HUES6 (cell line): ENCODE measurements at regions not wholly inside any gene's neighbourhood (a gene's known extent, or its start where the extent isn't known, plus 50 kb on each side); places are given as distances from the start of the nearest gene placed in this dataset.
"Not testable (repeated sequence)": the region's sequence is repeated elsewhere in the genome, so short reads cannot be mapped to it uniquely, and the experiment has no call there.

Experiments used
- H3K27ac ChIP-seq: 2 replicates; pipeline ENCODE4 v1.7.0; 2013; ENCODE audit warnings: low read depth, mild to moderate bottlenecking, low read length, inconsistent platforms
- H3K27me3 ChIP-seq: 2 replicates; pipeline ENCODE4 v1.6.1; 2013; ENCODE audit warnings: low read length; ENCODE audit not compliant: control insufficient read depth, insufficient read depth
- H3K36me3 ChIP-seq: 2 replicates; pipeline ENCODE4 v1.6.1; 2013; ENCODE audit warnings: low read length; ENCODE audit not compliant: control insufficient read depth, insufficient read depth
- H3K4me1 ChIP-seq: 2 replicates; pipeline ENCODE4 v1.6.1; 2013; ENCODE audit warnings: low read length; ENCODE audit not compliant: control insufficient read depth, insufficient read depth
- H3K4me3 ChIP-seq: 2 replicates; pipeline ENCODE4 v1.5.1; 2013; ENCODE audit warnings: low read depth, low read length
- H3K9ac ChIP-seq: one replicate; pipeline ENCODE4 v1.6.1; 2013; ENCODE audit warnings: mild to moderate bottlenecking, low read length
- H3K9me3 ChIP-seq: 2 replicates; pipeline ENCODE4 v1.6.1; 2013; ENCODE audit warnings: low read depth, low read length; ENCODE audit not compliant: control insufficient read depth, insufficient read depth

DNA sequence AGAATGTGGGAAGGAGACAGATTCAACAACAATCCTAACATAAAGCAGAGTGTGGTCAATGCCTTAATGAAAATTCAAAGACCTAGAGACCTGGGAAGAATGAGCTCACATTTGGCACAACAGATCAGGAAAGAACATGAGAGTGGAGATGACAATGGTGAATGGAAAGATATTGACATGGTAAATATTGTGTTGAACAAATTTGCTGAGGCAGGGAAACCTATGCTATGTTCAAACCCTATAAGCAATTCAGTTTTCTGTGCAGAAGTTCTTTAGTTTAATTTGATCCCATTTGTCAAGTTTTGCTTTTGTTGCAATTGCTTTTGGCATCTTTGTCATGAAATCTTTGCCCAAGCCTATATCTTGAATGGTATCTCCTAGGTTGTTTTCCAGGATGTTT, 199.4 kb upstream of the LRRTM4 start:
- H3K4me1 ChIP-seq: no peaks in the 10 kb centered on the region
- H3K27ac ChIP-seq: no peak overlapping the region
- no peak overlapping the region for H3K4me3 ChIP-seq
- no peak overlapping the region for H3K9ac ChIP-seq
- no peaks in the 10 kb centered on the region for H3K36me3 ChIP-seq
- H3K27me3 ChIP-seq: no peaks in the 10 kb centered on the region
- H3K9me3 ChIP-seq: no peaks in the 10 kb centered on the region

DNA sequence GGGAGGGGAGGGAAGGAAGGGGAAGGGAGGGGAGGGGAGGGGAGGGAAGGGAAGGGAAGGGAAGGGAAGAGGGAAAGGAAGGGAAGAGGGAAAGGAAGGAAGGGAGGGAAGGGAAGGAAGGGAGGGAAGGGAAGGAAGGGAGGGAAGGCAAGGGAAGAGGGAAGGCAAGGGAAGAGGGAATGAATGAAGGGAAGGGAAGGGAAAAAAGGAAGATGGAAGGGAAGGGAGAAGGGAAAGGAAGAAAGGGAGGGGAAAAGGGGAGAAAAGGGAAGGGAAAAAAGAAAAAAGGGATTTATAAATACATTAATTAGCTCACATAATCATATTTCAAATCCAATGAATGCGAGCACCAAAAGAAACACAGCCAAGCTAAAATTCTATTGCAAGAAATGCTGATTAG, 202.9 kb upstream of the LRRTM4 start:
- Histone ChIP-seq H3K4me3 (no peak overlapping the region), H3K36me3 (no peaks in the 10 kb centered on the region), H3K27ac (no peak overlapping the region), H3K9ac (no peak overlapping the region), H3K4me1 (no peaks in the 10 kb centered on the region), H3K9me3 (no peaks in the 10 kb centered on the region), H3K27me3 (no peaks in the 10 kb centered on the region)

DNA sequence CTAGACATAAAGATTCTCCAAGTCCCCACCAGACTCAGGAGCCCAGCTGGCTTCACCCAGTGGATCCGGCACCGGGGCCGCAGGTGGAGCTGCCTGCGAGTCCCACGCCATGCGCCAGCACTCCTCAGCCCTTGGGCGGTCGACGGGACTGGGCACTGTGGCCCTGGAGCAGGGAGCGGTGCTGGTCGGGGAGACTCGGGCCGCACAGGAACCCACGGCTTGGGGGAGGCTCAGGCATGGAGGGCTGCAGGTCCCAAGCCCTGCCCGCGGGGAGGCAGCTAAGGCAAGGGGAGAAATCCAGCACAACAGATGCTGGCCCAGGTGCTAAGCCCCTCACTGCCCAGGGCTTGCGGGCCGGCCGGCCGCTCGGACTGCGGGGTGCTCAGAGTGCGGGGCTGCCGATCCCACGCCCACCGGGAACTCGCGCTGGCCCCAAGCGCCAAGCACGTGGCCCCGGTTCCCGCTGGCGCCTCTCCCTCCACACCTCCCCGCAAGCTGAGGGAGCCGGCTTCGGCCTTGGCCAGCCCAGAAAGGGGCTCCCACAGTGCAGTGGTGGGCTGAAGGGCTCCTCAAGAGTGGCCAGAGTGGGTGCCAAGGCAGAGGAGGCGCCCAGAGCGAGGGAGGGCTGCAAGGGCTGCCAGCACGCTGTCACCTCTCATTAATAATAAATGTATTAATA, 212.6 kb upstream of the LRRTM4 start:
- H3K27me3 ChIP-seq, H3K36me3 ChIP-seq, H3K4me1 ChIP-seq, H3K4me3 ChIP-seq, H3K9ac ChIP-seq, H3K27ac ChIP-seq, H3K9me3 ChIP-seq: not testable (repeated sequence)

DNA sequence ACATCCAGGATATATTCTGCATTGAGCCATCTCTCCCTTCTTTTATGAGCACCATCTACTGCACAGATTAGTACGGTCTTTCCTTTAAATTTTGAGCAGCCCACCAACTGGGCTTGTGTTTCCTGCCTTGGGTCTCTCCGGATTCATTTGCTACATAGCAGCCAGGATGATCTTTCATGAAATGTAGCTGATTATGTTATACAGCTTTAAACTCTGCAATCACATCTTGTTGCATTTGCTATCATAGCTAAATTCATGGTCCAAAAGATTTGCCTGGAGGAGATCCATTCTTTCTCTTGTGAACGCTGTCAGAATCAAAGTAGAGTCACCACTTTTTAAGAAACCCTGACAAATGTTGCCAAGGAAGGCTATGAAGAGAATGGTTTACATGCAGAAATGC, 215.1 kb upstream of the LRRTM4 start:
- H3K9ac ChIP-seq: no peak overlapping the region

DNA sequence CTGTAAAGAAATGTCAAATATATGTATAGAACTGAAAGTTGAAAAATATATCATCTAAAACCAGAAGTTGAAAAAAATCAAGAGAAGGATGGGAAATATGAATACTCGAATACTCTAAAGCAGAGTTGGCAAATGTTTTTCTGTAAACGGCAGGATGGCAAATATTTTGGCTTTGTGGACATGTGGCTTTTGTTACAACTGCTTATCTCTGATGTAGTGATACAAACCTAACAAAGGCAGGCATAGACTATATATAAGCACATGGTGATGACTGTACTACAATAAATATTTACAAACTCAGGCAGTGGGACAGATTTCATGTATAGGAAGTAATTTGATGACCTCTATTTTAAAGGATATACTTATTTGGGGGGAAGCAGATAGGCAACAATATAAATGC, 224.6 kb upstream of the LRRTM4 start:
- Histone ChIP-seq H3K4me3 (no peak overlapping the region), H3K36me3 (no peaks in the 10 kb centered on the region)

More for the DNA sequence above, 215.1 kb upstream of the LRRTM4 start:
- Histone ChIP-seq H3K4me3 (no peak overlapping the region), H3K4me1 (no peaks in the 10 kb centered on the region), H3K36me3 (no peaks in the 10 kb centered on the region), H3K27me3 (no peaks in the 10 kb centered on the region), H3K27ac (no peak overlapping the region), H3K9me3 (no peaks in the 10 kb centered on the region; the same call in 1 of the 2 replicates)

DNA sequence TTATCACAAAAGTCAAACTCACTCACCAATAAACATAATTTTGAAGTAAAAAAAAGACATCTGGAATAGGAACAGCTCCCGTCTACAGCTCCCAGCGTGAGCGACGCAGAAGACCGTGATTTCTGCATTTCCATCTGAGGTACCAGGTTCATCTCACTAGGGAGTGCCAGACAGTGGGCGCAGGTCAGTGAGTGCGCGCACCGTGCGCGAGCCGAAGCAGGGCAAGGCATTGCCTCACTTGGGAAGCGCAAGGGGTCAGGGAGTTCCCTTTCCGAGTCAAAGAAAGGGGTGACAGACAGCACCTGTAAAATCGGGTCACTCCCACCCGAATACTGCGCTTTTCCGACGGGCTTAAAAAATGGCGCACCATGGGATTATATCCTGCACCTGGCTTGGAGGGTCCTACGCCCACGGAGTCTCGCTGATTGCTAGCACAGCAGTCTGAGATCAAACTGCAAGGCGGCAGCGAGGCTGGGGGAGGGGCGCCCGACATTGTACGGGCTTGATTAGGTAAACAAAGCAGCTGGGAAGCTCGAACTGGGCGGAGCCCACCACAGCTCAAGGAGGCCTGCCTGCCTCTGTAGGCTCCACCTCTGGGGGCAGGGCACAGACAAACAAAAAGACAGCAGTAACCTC, 231.7 kb upstream of the LRRTM4 start:
- H3K27me3 ChIP-seq, H3K27ac ChIP-seq, H3K36me3 ChIP-seq, H3K4me1 ChIP-seq, H3K9me3 ChIP-seq: not testable (repeated sequence)
- Histone ChIP-seq H3K9ac (peak overlapping the region; percentile 35), H3K4me3 (peak overlapping the region; percentile 66)

More for the DNA sequence above, 224.6 kb upstream of the LRRTM4 start:
- Histone ChIP-seq H3K9me3 (no peaks in the 10 kb centered on the region), H3K9ac (no peak overlapping the region), H3K27ac (no peak overlapping the region), H3K27me3 (no peaks in the 10 kb centered on the region), H3K4me1 (no peaks in the 10 kb centered on the region)

DNA sequence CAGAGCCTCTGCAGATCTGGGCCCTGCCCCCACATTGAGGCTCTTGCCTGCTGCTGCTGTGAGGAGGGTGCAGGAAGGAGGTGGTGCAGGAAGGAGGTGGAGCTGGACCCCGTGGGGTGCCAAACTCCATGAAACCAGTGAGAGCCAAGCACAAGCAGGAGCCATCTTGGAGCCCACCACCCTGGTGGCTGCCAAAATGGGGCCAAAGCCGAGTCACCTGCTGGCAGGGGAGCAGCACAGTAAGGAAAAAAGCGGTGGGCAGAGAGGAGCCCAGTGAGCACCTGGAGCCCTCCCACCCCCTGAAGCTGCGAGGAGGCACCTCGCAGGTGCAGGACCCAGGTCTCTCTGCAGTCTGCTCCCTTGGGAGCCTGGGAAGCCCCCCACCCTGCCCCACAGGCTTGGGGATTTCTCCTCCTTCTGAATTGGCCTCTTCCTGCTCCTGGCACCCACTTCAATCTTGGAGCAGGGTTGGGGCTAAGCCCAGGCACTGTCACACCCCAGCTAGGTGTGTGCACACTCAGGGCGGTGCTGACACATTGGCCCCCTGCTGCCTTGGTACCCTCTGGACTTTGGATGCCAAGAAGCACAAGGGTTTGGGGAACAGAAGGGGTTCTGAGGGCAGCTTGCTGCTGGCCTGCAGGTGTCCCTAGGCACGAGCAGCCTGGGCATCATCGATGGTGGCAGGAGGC, 245.4 kb upstream of the LRRTM4 start:
- Histone ChIP-seq H3K4me3 (no peak overlapping the region), H3K36me3 (no peaks in the 10 kb centered on the region), H3K4me1 (no peaks in the 10 kb centered on the region), H3K9ac (no peak overlapping the region), H3K9me3 (peaks cover 14% of the 10 kb centered on the region; the same call in 1 of the 2 replicates), H3K27ac (no peak overlapping the region), H3K27me3 (no peaks in the 10 kb centered on the region)

DNA sequence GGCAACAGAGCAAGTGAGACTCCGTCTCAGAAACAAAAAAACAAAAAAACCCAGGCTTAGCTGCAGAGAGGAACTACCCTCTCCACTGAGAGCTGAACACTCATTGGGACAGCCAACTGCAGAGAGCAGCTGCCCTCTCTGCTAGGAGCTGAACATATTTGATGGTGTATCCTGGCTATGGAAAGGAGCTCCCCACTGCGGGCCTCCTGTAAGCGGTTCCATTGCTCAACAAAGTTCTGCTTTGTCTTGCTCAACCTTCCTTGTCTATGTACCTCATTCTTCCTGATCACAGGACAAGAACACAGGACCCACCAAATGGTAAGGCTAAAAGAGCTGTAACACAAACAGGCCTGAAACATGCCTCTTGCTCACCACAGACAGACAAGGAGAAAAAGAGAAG, 246.3 kb upstream of the LRRTM4 start:
- no peak overlapping the region for H3K4me3 ChIP-seq
- peaks cover 19% of the 10 kb centered on the region; the same call in 1 of the 2 replicates for H3K9me3 ChIP-seq
- no peak overlapping the region for H3K9ac ChIP-seq
- no peaks in the 10 kb centered on the region for H3K27me3 ChIP-seq
- no peak overlapping the region for H3K27ac ChIP-seq
- no peaks in the 10 kb centered on the region for H3K4me1 ChIP-seq
- H3K36me3 ChIP-seq: no peaks in the 10 kb centered on the region

DNA sequence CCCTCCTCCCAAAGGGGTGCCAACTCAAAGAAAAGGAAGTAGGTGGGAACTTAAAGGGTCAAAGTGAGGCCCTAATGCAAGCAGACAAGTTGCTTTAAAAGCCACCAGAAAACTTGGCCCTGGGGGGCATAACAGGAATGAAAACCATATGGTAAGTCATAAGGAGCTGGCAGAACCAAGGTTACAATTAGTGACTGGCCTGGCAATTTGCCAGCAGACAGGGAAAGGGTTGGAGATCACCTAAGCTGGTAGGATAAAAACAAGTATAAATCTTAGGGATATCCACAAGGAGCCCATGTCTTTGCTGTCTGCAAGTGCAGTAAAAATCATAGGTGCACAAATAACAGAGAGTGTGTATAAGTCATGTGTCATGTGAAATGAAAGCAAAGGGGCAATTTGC, 256.7 kb upstream of the LRRTM4 start:
- H3K9me3 ChIP-seq: peaks cover 32% of the 10 kb centered on the region
- no peaks in the 10 kb centered on the region for H3K27me3 ChIP-seq
- H3K9ac ChIP-seq: no peak overlapping the region
- H3K4me1 ChIP-seq: no peaks in the 10 kb centered on the region
- no peaks in the 10 kb centered on the region for H3K36me3 ChIP-seq
- H3K4me3 ChIP-seq: no peak overlapping the region
- no peak overlapping the region for H3K27ac ChIP-seq

DNA sequence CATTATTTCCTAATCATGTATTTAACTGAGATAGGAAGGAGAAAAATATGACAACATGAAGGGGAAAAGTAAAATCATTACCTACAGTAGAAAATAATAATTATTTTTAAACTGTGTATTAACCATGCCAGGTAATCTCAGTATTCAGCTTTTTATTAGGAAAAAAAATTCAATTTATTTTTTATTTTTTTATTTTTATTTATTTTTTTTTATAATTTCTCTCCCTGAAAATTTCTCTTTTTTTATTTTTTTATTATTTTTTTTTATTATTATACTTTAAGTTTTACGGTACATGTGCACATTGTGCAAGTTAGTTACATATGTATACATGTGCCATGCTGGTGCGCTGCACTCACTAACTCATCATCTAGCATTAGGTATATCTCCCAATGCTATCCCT, 271.3 kb upstream of the LRRTM4 start:
- H3K9ac ChIP-seq, H3K9me3 ChIP-seq, H3K4me1 ChIP-seq, H3K36me3 ChIP-seq, H3K27me3 ChIP-seq, H3K4me3 ChIP-seq, H3K27ac ChIP-seq: not testable (repeated sequence)

DNA sequence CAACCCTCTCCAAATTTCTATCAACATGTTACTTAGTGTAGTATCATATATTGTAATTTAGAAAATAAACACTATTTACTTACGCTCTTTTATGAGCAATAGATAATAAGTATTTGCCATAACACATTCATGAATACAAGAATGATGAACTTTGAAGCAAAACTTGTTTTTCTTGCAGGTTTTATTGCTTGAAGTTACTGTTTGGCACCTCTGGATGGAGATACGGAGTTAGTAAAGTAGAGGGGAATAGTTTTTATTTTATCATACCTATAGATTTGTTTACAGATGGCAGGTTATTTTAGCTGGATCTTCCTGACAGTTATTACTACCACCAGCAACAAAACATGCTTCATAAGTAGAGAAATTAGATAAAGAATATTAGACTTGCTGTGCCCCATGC, 274.2 kb upstream of the LRRTM4 start:
- Histone ChIP-seq H3K27me3 (no peaks in the 10 kb centered on the region), H3K4me1 (peaks cover 5% of the 10 kb centered on the region; the same call in 1 of the 2 replicates), H3K36me3 (no peaks in the 10 kb centered on the region), H3K27ac (no peak overlapping the region), H3K9me3 (no peaks in the 10 kb centered on the region), H3K4me3 (no peak overlapping the region), H3K9ac (no peak overlapping the region)
